Tibial artery (tissue), 4 donors: ENCODE measurements at regions not wholly inside any gene's neighbourhood (a gene's known extent, or its start where the extent isn't known, plus 50 kb on each side); places are given as distances from the start of the nearest gene placed in this dataset.

Experiments used
- DNase-seq, 2 donors: peaks; one replicate each; pipeline ENCODE4 v3.0.0-alpha.2; 2019
- H3K27ac ChIP-seq, 2 donors: fragments of 200-600 bp; sonication (generic) in 1 of 2; 1 replicate in 1 of 2; 2 replicates in 1 of 2; pipeline ENCODE4 v1.5.1; 2018 to 2019; ENCODE audit warnings: mild to moderate bottlenecking in 1 of 2
- H3K27me3 ChIP-seq, 2 donors: fragments of 200-600 bp; sonication (generic) in 1 of 2; one replicate each; pipeline versions ENCODE4 v1.5.1 to v1.6.0; 2016 to 2019
- H3K36me3 ChIP-seq, 3 donors: fragments of 200-600 bp; sonication (generic) in 2 of 3; one replicate each; pipeline ENCODE4 v1.5.1; 2016 to 2019; ENCODE audit warnings: mild to moderate bottlenecking in 2 of 3
- H3K4me1 ChIP-seq, 4 donors: fragments of 200-600 bp; sonication (generic) in 2 of 4; 1 replicate in 3 of 4; 2 replicates in 1 of 4; pipeline ENCODE4 v1.5.1; 2016 to 2019
- H3K4me3 ChIP-seq, 2 donors: fragments of 200-600 bp; sonication (generic) in 1 of 2; 1 replicate in 1 of 2; 2 replicates in 1 of 2; pipeline ENCODE4 v1.5.1; 2018 to 2019; ENCODE audit warnings: mild to moderate bottlenecking in 2 of 2
- H3K9me3 ChIP-seq, 3 donors: fragments of 200-600 bp; sonication (generic) in 1 of 3; one replicate each; pipeline ENCODE4 v1.5.1; 2016 to 2019
- intact Hi-C: fragments of 100-400 bp; cut with DNase I; formaldehyde crosslinking; loops from one replicate; pipeline ENCODE4 v1.15.0; 2023; ENCODE audit warnings: low total_unique reads
- TF ChIP-seq, protein P1 (sequence below), 2 experiments: fragments of 200-600 bp in 1 of 2; fragments of 450-650 bp in 1 of 2; IDR thresholded peaks; one replicate each; pipeline ENCODE4 v1.5.1; 2017 to 2019; ENCODE audit warnings: antibody characterized with exemption in 2 of 2, mild to moderate bottlenecking in 1 of 2, moderate library complexity in 1 of 2

DNA sequence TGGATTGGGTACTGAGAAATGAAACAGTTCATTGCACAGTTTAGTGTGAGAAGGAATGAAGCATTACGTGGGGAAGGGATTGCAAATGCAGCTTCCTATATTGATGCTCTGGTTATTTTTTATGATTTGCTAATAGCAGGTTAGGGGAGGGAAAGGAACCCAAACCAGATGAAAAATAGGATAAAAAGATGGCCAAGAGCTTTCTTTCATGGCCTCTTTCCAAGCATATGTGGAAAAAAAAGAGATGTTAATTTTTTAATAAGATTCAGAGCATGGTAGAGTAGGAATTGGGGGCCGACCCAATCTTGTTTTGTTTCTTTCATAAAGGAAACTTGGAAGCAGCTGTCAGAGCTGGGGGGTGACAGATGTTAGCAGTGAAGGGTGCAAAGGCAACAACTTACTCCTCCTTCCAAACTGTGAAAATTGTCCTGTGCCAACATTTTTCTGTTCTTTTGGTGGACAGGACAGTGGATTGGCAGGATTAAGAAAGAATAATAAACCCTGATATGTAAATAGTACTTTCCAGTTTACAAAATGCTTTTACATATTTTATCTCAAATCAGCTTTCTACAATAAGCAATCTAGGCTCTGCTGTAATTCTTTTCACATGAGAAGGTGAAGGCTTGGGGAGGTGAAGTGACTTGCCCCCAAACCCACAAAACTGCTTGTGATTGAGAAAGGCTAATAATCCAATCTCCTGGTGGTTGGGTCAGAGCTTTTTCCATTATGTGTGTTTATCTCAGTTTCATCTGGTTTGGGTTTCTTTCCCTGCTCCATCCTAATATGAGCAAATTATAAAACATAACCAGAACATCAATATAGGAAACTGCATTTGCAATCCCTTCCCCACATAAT lies 270.1 kb downstream of the ETAA1 start:
- DNase-seq: no peak
- intact Hi-C loops: no loop called here
- Histone ChIP-seq H3K4me3 (no peak overlapping the region), H3K27ac (peak overlapping the region in 1 of 2 donors; percentile 52), H3K9me3 (no peaks in the 10 kb centered on the region), H3K36me3 (no peaks in the 10 kb centered on the region), H3K27me3 (no peaks in the 10 kb centered on the region), H3K4me1 (peaks cover 0 to 45% (median 23%) of the 10 kb centered on the region in 4 donors)
- TF ChIP-seq, protein P1, sequence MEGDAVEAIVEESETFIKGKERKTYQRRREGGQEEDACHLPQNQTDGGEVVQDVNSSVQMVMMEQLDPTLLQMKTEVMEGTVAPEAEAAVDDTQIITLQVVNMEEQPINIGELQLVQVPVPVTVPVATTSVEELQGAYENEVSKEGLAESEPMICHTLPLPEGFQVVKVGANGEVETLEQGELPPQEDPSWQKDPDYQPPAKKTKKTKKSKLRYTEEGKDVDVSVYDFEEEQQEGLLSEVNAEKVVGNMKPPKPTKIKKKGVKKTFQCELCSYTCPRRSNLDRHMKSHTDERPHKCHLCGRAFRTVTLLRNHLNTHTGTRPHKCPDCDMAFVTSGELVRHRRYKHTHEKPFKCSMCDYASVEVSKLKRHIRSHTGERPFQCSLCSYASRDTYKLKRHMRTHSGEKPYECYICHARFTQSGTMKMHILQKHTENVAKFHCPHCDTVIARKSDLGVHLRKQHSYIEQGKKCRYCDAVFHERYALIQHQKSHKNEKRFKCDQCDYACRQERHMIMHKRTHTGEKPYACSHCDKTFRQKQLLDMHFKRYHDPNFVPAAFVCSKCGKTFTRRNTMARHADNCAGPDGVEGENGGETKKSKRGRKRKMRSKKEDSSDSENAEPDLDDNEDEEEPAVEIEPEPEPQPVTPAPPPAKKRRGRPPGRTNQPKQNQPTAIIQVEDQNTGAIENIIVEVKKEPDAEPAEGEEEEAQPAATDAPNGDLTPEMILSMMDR (IDR thresholded peaks at IDR 0.05): no peak

- intact Hi-C loops: no loop called here
- Histone ChIP-seq H3K27me3 (no peaks in the 10 kb centered on the region), H3K4me1 (peaks cover 0 to 38% (median 22%) of the 10 kb centered on the region in 4 donors), H3K4me3 (no peak overlapping the region), H3K36me3 (no peaks in the 10 kb centered on the region), H3K27ac (no peak overlapping the region), H3K9me3 (no peaks in the 10 kb centered on the region)
- TF ChIP-seq, protein P1 (IDR thresholded peaks at IDR 0.05): no peak
- DNase-seq: no peak
These were observed 271.4 kb downstream of the ETAA1 start for GRCh38 chr2:67668538-67668937.

GRCh38 chr2:67669168-67669567 lies 272.0 kb downstream of the ETAA1 start:
- Histone ChIP-seq H3K4me1 (peaks cover 0 to 31% (median 18%) of the 10 kb centered on the region in 4 donors), H3K9me3 (no peaks in the 10 kb centered on the region), H3K27me3 (no peaks in the 10 kb centered on the region), H3K4me3 (no peak overlapping the region), H3K36me3 (no peaks in the 10 kb centered on the region), H3K27ac (no peak overlapping the region)
- TF ChIP-seq, protein P1 (IDR thresholded peaks at IDR 0.05): no peak
- intact Hi-C loops: no loop called here
- no peak for DNase-seq

DNA sequence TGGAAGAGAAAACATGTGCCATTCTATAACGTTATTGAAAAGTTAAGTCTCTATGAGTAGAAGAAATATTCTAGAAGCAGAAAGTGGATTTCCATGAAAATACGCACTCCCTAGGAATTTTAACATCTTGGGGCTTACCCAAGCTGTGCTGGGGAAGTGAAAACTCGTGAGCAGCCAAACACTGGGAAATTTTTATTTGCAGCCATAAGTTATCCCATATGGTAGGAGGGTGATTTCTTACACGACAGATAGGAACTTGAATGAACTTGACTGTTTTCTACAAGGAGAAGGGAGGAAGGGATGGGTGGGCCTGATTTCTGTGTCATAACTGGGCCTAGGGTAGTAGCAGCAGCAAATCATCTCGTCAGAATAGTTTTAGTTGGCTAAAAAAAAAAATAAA lies 272.6 kb downstream of the ETAA1 start:
- no peak for DNase-seq
- no peak overlapping the region for H3K27ac ChIP-seq
- intact Hi-C loops: no loop called here
- H3K4me1 ChIP-seq: peaks cover 0 to 27% (median 18%) of the 10 kb centered on the region in 4 donors
- no peak overlapping the region for H3K4me3 ChIP-seq
- no peaks in the 10 kb centered on the region for H3K36me3 ChIP-seq
- TF ChIP-seq, protein P1 (IDR thresholded peaks at IDR 0.05): no peak
- no peaks in the 10 kb centered on the region for H3K9me3 ChIP-seq
- H3K27me3 ChIP-seq: no peaks in the 10 kb centered on the region

DNA sequence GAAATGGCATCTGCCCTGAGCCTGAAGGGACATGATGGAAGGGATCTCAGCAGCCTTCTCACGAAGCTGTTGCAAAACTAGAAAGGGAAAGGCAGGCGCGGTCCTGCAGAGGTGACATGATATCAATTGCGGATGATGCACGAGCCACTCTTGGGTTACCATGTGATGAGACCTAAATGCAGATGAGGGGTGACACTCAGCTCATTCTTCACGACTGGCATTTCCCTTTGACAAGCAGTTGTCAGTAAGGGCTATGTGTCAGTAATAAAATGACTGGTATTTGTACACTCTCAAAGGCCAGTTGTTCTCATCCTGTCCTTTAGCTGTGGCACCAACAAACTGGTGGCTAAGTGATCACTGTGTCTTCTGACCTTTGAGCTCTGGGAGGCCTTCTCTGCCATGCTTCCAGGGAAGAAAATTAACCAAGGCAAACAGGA lies 273.6 kb downstream of the ETAA1 start:
- H3K27me3 ChIP-seq: no peaks in the 10 kb centered on the region
- TF ChIP-seq, protein P1 (IDR thresholded peaks at IDR 0.05): no peak
- H3K4me1 ChIP-seq: peaks cover 0 to 24% (median 17%) of the 10 kb centered on the region in 4 donors
- no peaks in the 10 kb centered on the region for H3K36me3 ChIP-seq
- DNase-seq: no peak
- H3K4me3 ChIP-seq: no peak overlapping the region
- H3K9me3 ChIP-seq: no peaks in the 10 kb centered on the region
- H3K27ac ChIP-seq: no peak overlapping the region
- intact Hi-C loops: no loop called here
